A549 (cell line): ENCODE measurements at regions not wholly inside any gene's neighbourhood (a gene's known extent, or its start where the extent isn't known, plus 50 kb on each side); places are given as distances from the start of the nearest gene placed in this dataset.

Experiments
- CHD2 ChIP-seq: fragments of 150-350 bp; IDR thresholded peaks from 2 replicates; pipeline ENCODE4 v1.6.1; 2014; ENCODE audit warnings: low read length; ENCODE audit not compliant: partially characterized antibody
- CTCF ChIP-seq: fragments of >200 bp; sonication (Bioruptor Twin); formaldehyde crosslinking; IDR thresholded peaks from 3 replicates; pipeline ENCODE4 v1.5.1; 2016
- EP300 ChIP-seq, 2 experiments: fragments of >200 bp; sonication (Bioruptor Twin); formaldehyde crosslinking; IDR thresholded peaks; 2 replicates in 1 of 2; 3 replicates in 1 of 2; pipeline ENCODE4 v1.6.1; 2016 to 2017
- MAX ChIP-seq: IDR thresholded peaks from 2 replicates; pipeline ENCODE4 v1.6.1; 2012
- MAZ ChIP-seq: fragments of 150-350 bp; IDR thresholded peaks from 2 replicates; pipeline ENCODE4 v1.6.1; 2014; ENCODE audit warnings: antibody characterized with exemption, low read depth, low read length, borderline replicate concordance
- NR3C1 ChIP-seq: fragments of >200 bp; sonication (Bioruptor Twin); formaldehyde crosslinking; IDR thresholded peaks from 3 replicates; pipeline ENCODE4 v1.6.1; 2017
- POLR2A ChIP-seq: IDR thresholded peaks from 2 replicates; pipeline ENCODE4 v1.6.1; 2012; ENCODE audit warnings: mild to moderate bottlenecking, low read length
- RAD21 ChIP-seq, 2 experiments: fragments of >200 bp in 1 of 2; sonication (Bioruptor Twin) in 1 of 2; formaldehyde crosslinking in 1 of 2; IDR thresholded peaks in 1 of 2; conservative IDR thresholded peaks in 1 of 2; 2 replicates in 1 of 2; 3 replicates in 1 of 2; pipeline ENCODE4 v1.6.1; 2012 to 2018; ENCODE audit warnings: inconsistent platforms in 1 of 2
- SMC3 ChIP-seq: fragments of >200 bp; sonication (Bioruptor Twin); formaldehyde crosslinking; IDR thresholded peaks from 3 replicates; pipeline ENCODE4 v1.6.1; 2018; ENCODE audit warnings: inconsistent platforms
- TF ChIP-seq, protein P1 (sequence below): fragments of >200 bp; sonication (Bioruptor Twin); formaldehyde crosslinking; IDR thresholded peaks from 2 replicates; pipeline ENCODE4 v1.6.1; 2016

DNA sequence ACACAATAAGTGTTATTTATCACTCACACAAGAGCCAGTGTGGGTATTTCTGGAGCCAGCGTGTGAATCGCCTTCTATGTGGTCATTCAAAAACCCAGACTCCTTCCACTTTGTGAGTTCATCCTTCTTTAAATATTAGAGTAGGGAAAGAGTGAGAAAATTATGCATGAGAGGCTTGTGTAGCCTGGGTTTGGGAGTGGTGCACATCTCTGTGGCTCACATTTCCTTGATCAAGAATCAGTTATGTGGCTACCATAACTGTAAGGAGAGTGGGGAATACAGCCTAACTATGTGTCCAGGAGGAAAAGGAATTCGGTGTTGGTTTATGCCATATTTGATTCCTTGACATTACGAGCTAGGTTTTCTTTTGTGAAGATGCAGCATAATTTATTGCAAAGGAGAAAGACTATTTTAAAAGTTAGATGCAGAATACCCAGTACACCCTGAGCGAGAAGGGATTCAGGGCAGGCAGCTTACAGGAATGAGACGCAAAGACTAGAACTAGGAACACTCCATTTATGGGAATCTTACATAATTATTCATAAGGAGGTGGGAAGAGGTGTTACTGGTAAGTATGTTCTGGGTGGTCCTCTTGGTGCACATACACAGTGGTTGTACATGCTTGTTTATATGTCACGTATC, 638.5 kb downstream of the COL12A1 start:
- TF ChIP-seq SMC3 = no peak
- TF ChIP-seq, protein P1, sequence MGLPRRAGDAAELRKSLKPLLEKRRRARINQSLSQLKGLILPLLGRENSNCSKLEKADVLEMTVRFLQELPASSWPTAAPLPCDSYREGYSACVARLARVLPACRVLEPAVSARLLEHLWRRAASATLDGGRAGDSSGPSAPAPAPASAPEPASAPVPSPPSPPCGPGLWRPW = no peak
- TF ChIP-seq NR3C1 = no peak
- TF ChIP-seq CTCF = no peak
- TF ChIP-seq MAZ = no peak
- no peak for TF ChIP-seq CHD2
- TF ChIP-seq MAX = no peak
- TF ChIP-seq RAD21 (conservative IDR thresholded peaks at IDR 0.05 in 1 of 2, IDR thresholded peaks at IDR 0.05 in 1 of 2) = no peak
- TF ChIP-seq POLR2A = no peak
- no peak for TF ChIP-seq EP300 (IDR thresholded peaks at IDR 0.05)
